SK-N-SH (cell line): ENCODE measurements at regions not wholly inside any gene's neighbourhood (a gene's known extent, or its start where the extent isn't known, plus 50 kb on each side); places are given as distances from the start of the nearest gene placed in this dataset.

Source experiments
- EP300 ChIP-seq, 2 experiments: IDR thresholded peaks; 2 replicates each; pipeline versions ENCODE4 v1.4.0 to v1.6.1; 2012; ENCODE audit warnings: borderline replicate concordance in 1 of 2, low read depth in 1 of 2, low read length in 1 of 2
- EZH2phosphoT487 ChIP-seq: fragments of 200-600 bp; sonication (generic); IDR thresholded peaks from 2 replicates; pipeline ENCODE4 v1.6.1; 2017; ENCODE audit warnings: low read depth, mixed run types, mild to moderate bottlenecking, antibody characterized with exemption, moderate library complexity, borderline replicate concordance
- JUND ChIP-seq: IDR thresholded peaks from 2 replicates; pipeline ENCODE4 v1.4.0; 2012
- MXI1 ChIP-seq: IDR thresholded peaks from 2 replicates; pipeline ENCODE4 v1.6.1; 2012; ENCODE audit warnings: mild to moderate bottlenecking, low read depth, low read length, improper control_type of control experiment
- POLR2AphosphoS5 ChIP-seq: IDR thresholded peaks from 2 replicates; pipeline ENCODE4 v1.6.1; 2012; ENCODE audit warnings: low read depth, low read length
- RAD21 ChIP-seq: IDR thresholded peaks from 2 replicates; pipeline ENCODE4 v1.6.1; 2012; ENCODE audit warnings: mild to moderate bottlenecking, low read length
- RCOR1 ChIP-seq: fragments of 150-350 bp; IDR thresholded peaks from 2 replicates; pipeline ENCODE4 v1.6.1; 2017; ENCODE audit warnings: antibody characterized with exemption, low read length
- TAF1 ChIP-seq: IDR thresholded peaks from 2 replicates; pipeline ENCODE4 v1.6.1; 2012; ENCODE audit warnings: low read depth, mild to moderate bottlenecking, low read length, moderate library complexity, borderline replicate concordance
- YY1 ChIP-seq: IDR thresholded peaks from 2 replicates; pipeline ENCODE4 v1.4.0; 2012; ENCODE audit warnings: low read depth, mild to moderate bottlenecking
- TF ChIP-seq, protein P1 (sequence below): IDR thresholded peaks from 2 replicates; pipeline ENCODE4 v1.4.0; 2012; ENCODE audit warnings: low read depth
- TF ChIP-seq, protein P2 (sequence below): fragments of 200-600 bp; sonication (generic); IDR thresholded peaks from 2 replicates; pipeline ENCODE4 v1.6.1; 2017; ENCODE audit warnings: antibody characterized with exemption, mild to moderate bottlenecking, moderate library complexity

DNA sequence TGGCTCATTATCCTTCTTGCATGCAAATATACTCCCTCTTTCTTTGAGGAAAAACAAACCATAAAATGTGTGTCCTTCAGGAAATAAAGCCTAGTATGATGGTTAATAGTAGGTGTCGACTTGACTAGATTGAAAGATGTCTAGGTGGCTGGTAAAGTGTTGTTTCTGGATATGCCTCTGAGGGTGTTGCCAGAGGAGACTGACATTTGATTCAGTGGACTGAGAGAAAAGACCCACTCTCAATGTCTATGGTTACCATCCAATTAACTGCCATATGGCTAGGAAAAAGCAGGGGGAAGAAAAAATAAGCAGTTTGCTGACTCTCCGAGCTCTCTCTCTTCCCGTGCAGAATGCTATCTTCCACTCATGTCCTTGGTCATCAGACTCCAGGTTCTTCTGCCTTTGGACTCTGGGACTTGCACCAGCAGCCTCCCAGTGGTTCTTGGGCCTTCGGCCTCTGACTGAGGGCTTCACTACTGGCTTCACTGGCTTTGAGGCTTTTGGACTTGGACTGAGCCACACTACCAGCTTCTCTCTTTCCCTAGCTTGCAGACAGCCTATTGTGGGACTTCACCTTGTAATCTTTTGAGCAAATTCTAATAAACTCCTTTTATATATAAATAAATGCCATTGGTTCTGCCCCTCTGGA is 532.1 kb upstream of the HTR2C start:
- TF ChIP-seq EP300 (IDR thresholded peaks at IDR 0.05; ENCODE audit: borderline replicate concordance in 1 of 2, low read depth in 1 of 2, low read length in 1 of 2) (no peak), RCOR1 (no peak), RAD21 (no peak), JUND (no peak), EZH2phosphoT487 (no peak), MXI1 (no peak), YY1 (no peak), POLR2AphosphoS5 (no peak), TAF1 (no peak)
- TF ChIP-seq, protein P1, sequence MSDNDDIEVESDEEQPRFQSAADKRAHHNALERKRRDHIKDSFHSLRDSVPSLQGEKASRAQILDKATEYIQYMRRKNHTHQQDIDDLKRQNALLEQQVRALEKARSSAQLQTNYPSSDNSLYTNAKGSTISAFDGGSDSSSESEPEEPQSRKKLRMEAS = no peak
- TF ChIP-seq, protein P2, sequence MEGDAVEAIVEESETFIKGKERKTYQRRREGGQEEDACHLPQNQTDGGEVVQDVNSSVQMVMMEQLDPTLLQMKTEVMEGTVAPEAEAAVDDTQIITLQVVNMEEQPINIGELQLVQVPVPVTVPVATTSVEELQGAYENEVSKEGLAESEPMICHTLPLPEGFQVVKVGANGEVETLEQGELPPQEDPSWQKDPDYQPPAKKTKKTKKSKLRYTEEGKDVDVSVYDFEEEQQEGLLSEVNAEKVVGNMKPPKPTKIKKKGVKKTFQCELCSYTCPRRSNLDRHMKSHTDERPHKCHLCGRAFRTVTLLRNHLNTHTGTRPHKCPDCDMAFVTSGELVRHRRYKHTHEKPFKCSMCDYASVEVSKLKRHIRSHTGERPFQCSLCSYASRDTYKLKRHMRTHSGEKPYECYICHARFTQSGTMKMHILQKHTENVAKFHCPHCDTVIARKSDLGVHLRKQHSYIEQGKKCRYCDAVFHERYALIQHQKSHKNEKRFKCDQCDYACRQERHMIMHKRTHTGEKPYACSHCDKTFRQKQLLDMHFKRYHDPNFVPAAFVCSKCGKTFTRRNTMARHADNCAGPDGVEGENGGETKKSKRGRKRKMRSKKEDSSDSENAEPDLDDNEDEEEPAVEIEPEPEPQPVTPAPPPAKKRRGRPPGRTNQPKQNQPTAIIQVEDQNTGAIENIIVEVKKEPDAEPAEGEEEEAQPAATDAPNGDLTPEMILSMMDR = no peak
